ENCODE measurements at regions not wholly inside any gene's neighbourhood (a gene's known extent, or its start where the extent isn't known, plus 50 kb on each side); places are given as distances from the start of the nearest gene placed in this dataset.
"Not testable (repeated sequence)": the region's sequence is repeated elsewhere in the genome, so short reads cannot be mapped to it uniquely, and the experiment has no call there.

DNA sequence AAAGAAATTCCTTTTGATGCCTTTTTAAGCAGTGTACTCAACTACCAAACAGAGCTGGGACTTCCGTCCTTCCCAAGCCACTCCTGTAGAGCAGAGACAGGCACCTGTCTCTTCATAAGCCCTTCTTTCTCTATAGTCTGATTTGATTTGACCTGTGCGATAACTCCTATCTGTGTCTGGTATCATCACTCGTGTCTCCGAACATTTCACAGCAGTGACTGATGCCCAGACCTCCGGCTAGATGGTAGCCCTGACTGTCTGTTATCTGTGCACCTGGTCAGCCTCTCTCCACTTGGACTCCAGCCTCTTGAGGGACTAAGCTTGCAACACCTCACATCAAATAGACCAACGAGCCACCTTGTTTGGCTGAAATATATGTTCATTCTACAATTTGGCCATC lies 316.2 kb upstream of the ZNF507 start:
- no peak for DNase-seq (ENCODE audit: low read depth, low spot score)

DNA sequence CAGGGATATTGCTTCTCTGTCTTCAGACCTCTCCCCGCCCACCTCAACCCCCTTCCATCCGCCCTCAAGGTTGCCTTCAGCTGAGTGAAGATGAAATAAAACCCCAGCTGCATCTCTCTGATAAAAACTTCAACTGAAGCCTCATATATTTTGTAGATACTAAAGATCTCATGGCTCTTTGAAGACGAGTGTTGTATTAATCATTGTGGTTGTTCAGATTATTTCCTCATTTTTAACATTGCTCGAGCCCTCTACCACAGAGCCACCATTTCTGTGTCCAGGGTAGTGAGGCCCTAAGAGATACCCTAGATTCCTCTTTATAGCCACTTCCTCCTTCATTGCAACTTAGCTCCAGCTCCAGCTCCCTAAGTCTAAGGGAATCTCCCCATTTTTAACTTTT lies 312.8 kb upstream of the ZNF507 start:
- no peak for DNase-seq (ENCODE audit: low read depth, low spot score)

DNA sequence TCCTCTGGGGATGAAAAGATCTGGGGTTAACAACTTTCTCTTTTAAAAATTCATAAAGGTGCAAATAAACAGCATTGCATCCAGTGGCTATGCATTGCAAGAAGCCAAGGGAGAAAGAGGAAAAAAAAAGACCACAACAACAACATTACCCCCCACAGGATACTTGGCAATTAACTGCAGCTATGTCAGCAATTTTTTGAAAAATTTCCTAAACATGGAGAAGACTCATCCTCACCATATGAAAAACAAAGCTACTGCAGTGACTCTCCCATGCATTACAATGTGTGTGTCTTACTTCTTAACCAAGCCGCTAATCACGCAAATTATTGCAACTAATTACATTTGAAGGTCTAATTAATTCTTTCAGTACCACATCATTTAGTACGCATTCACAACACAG lies 309.8 kb upstream of the ZNF507 start:
- no peak for DNase-seq (ENCODE audit: low read depth, low spot score)

DNA sequence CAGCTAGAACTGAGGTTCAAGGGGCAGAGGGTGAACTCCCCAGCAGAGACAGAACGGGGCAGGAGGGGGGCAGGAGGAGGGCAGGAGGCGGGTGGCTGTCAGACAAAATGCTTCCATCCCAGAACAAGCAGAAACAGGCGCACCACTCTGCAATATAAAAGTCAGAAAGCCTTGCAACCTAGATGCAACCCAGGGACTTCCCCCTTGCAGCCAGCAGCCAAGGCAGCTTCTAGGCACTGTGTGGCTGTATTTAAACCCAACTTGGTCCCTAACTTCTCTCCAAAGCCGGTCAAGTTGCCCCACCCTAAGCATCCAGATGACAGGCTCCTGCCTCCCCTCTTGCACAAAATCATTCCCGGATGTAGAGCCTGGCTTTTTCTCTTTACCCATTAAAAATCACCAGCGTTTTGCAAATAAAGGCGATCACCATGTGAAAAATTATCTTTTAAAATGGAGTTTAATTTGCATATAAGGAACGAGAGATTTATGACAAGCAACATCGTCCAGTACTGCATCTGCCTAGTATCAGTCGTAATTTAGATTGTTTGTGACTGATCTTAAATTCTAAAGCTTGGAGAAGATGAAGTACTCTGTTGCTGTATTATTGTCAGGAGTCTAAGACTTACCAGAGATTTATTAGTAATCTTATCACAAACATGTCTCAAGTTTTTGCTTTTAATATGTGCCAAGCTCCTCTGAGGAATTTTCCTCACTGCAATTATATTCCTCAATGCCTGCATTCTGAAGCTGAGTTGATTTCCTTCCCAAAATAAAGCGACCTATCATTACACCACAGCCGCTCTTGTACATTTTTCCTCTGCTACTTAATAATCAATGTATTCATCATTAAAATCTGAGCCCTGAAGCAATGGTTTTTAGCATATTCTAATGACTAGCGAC lies 307.1 kb upstream of the ZNF507 start:
- no peak for DNase-seq (ENCODE audit: low read depth, low spot score)

DNA sequence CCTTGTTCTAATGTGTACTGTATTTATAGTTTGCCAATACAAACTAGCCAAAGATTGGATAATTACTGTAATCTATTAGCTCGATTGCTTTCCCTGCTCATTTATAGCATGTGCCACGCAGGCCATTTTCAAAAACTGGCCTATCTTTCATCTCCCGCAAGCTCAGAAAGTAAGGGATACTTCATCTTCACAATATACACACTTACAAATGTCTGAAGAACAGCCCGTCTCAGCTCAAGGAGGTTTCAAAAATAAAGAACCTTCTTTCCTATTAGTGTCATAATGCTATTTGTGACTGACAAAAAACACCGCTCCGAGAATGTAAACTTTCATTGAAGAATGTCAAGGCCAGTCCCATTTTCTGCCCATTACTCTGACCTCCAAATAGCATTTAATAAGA lies 306.4 kb upstream of the ZNF507 start:
- DNase-seq (ENCODE audit: low read depth, low spot score) = no peak

DNA sequence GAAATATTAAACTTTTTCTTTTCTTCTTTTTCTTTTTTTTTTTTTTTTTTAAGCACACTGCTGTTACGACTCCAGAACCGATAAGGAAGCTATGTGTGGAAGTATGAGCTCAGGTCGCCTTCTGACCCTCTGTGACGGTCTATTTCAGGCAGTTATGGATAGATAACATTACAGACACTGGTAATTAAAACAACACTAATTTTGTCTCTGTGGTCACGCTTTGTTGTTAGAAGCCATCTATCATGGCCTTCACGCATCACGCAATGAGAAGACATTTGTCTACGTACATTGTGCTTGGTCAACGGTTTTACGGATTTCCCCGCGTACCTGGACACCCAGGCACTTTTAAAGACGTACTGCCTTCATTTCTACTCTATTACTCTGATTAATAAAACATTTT lies 306.0 kb upstream of the ZNF507 start:
- DNase-seq (ENCODE audit: low read depth, low spot score) = no peak

DNA sequence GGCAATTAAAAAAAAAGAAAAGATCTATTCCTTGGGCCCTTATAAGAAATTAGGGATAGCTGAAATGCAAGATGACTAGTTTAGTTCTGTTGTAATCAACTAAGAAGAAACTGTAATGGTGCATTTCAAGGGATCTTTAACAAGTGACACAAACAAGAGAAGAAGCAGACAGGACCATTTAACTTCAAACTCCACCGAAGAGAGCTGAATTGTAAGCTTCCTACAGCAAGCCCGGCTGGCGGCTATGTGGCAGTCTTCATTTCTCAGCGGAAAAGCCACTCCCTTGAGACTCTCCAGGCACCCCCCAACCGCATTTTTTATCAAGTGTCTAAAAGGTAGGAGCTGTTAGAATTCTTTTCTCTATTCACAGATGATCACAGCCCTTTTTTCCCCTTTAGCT lies 305.2 kb upstream of the ZNF507 start:
- DNase-seq (ENCODE audit: low read depth, low spot score) = no peak

DNA sequence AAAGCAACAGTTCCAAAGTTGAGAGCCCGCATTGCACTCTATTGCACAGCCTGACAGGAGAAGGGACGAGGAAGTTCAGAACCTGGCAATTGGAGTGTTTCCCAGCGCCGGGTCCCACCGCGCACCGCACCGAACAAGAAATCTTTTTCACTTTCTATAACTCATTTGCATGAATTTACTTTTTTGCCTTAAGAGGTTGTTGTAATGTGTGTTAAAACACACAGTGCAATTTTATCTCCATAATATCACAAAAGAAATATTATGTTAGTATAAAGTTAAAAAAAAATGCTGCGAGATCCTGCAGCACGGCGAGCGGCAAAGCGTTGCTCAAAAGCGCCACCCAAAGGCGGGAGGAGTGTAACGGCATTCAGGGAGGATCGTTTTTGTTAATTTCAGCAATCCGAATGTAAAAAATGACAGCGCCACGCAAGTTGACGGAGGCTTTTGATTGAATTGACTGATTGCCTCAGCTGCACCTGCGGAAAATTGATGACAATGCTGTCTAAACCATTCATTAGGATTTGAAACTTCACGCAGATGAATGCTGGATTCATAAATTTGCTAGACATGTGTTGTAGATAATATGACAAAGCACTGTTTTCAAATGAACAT lies 303.6 kb upstream of the ZNF507 start:
- no peak for DNase-seq (ENCODE audit: low read depth, low spot score)

DNA sequence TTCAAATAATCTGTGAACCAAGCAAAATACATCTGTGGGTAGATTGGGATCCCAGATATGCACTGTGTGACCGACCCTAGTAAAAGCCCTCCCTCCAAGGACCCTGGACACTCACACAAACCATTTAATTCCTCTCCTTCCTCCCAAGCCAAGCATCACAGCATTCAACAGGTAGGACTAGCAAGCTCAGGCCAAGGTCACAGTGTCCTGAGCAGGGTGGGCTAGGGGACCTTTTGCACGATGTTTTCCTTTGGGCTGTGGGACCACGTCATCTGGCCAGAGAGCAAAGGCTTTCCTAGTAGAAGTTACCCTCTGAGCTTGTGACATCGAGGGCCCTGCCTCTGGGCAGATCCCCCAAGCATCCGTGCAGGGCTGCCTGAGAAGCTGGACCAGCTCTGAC lies 297.6 kb upstream of the ZNF507 start:
- DNase-seq (ENCODE audit: low read depth, low spot score) = no peak

DNA sequence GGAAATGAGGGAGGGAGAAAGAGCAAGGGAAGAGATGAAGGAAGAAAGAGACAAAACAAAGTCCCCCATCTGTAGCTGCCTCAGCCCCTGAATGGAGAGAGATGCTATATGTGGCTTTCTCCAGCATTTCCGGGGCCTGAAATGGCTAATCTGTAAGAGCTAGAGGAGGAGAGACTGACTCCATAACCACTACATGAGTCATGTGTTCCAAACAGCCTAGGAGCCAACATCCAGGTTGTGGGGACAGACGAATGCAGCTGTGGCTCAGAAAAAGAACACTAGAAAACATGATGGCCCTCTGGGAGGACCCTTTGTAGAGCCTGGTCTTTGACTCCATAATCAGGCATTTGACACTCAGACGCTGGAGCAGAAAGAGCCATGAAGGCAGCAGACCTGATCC lies 292.0 kb upstream of the ZNF507 start:
- DNase-seq (ENCODE audit: low read depth, low spot score) = no peak

DNA sequence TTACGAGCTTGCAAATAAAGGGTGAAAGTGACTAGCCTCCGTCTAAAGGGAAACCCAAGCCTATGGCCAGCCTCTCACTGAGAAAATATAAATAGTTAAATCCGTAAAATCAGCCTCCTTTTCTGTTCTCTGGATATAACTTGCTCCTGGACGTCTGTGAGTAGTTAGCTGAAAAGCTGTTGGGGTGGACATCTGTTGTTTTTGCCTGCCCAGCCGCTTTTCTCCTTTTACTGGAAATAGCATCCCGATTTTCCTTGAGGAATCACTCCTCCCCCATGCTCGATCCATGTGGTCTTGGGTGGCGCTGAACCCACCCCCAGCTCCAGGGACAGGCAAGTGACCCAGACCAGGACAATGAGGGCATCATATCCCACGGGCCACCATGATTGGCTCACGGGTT lies 291.5 kb upstream of the ZNF507 start:
- no peak for DNase-seq (ENCODE audit: low read depth, low spot score)

DNA sequence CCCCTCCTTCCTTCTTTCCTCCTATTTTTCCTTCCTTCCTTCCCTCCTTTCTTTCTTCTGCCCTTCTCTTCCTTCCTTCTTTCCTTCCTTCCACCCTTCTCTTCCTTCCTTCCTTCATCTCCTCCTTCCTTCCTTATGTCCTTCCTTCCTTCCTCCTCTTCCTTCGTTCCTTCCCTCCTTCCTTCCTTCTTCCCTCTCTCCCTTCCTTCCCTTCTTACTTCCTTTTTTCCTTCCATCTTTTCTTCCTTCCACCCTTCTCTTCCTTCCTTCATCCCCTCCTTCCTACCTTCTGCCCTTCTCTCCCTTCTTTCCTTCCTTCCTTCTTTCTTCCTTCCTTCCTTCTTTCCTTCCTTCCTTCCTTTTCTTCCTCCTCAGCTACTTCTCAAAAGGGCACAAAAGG lies 287.3 kb upstream of the ZNF507 start:
- no peak for DNase-seq (ENCODE audit: low read depth, low spot score)

DNA sequence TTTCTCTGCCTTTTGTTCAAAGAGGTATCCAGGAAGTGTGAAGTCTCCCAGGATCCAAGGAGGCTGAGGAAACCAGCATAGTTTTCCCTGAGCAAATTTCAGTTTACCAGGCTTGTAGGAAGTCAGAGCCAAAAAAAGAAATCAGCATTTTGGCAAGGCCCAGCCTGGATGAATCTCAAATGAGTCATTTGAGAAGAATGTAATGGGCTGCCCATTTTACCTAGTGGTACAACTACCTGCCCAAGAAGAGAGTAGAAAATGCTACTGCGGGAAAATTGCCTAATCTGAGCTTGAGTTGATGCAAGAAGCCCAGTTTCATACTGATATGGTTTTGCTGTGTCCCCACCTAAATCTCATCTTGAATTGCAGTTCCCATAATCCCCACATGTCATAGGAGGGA lies 284.1 kb upstream of the ZNF507 start:
- no peak for DNase-seq (ENCODE audit: low read depth, low spot score)

DNA sequence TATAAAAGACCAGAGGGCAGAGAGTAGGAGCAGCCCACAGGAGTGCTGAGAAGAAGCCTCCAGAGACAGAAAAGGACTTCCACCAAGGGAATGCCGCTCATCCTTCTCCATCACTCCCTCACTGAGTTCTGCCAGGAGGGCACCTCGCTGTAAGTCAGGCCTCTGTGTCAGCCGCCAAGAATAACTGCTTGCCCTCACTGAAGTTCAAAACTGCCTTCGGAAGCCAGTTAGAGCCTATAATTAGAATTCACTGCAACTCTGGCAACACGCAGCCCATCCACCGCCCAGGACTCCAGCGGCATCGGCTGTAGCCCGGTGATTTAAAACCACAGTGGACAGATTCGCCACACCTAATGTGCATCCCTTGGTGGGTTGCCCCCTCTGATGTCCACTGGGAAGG lies 281.8 kb upstream of the ZNF507 start:
- DNase-seq (ENCODE audit: low read depth, low spot score) = no peak

DNA sequence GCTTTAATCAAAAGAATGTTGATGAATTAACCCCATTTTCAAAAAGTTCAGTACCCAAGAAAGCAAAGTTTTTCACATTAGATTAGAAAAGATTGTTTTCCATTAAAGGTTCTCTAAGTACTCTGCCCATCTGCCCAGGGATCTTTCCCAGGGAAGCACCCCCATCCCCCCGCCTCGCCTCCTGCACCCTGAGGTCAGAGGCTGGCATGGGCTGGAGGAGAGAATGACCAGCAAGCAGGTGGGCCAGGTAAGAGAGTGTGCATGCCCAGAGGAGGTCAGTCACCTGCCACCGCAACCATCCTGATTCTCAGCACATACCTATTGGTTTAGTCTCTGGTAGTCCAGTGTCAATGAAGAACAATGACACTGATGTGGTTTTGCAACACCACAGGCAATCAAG lies 279.4 kb upstream of the ZNF507 start:
- no peak for DNase-seq (ENCODE audit: low read depth, low spot score)

DNA sequence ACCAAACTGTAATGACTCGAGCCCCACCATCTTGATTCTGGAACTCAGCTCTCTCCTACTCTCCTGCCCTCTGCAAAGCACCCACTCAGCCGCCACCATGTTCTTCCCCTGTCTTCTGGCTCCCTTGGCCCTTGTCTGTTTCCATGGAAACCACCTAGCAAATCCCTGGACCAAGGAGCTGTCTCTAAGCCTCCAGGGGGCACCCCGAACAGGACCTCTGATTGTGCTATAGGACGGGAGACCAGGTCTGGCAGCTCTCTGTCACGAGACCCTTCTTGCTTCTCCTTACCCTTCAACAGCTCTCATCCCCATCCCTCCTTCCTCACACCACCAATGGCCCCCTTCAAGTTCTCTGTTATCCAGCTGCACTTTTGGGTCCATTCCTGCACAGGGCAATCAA lies 277.7 kb upstream of the ZNF507 start:
- DNase-seq (ENCODE audit: low read depth, low spot score) = no peak

DNA sequence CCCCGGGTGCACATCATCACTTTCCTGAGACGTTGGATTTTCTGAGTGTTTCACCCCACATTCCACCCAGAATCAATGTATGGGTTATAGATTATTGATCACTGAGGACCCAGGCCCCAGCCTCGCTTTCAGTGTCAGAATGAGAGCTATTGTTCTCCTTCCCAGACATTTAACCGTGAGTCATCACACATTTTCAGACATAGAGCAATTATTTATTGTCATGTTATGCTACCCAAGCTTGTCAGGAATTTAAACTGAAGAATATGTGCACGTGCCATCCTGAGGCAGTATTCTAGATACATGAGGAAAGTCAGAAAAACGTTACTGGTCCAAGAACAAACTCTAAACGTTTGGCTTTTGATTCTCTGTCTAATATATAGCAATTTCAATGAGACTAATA lies 276.6 kb upstream of the ZNF507 start:
- DNase-seq (ENCODE audit: low read depth, low spot score) = no peak

DNA sequence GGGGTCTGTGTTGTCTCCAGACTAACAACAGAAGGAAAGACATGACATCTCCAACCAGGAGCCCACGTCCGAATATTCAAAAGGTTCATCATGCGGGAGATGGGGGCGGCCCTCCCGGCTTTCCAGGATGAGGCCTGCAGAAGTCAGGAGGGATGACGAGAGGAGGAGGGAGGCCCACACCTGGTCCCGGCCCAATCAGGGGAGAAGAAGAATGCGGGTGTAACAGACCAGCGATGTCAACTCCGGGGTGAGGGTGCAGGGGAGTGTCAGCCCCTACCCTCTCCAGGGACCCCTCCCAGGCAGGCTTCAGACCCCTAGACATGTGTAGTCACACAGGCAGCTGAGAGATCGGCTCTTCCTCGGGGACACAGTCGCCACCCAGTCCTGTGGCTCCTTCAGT lies 275.3 kb upstream of the ZNF507 start:
- DNase-seq (ENCODE audit: low read depth, low spot score) = no peak

DNA sequence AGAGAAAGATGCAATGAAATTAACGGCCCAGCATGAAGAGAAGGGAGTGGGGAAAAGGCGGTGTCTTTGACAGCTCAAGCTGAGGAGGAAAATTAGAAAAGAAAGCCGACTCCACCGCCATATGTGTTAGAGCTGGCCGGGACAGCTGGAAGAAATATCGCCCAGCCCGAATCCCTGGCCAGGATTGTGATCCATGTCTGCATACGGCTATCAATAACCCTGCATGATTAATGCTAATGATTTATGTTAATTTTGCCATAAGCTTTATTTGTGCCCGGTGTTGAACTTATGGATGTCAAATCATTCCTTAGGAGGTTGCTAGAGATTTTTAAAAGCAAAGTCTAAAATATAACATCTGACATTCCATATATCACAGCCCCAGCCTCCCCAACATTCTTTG lies 263.4 kb upstream of the ZNF507 start:
- no peak for DNase-seq (ENCODE audit: low read depth, low spot score)

DNA sequence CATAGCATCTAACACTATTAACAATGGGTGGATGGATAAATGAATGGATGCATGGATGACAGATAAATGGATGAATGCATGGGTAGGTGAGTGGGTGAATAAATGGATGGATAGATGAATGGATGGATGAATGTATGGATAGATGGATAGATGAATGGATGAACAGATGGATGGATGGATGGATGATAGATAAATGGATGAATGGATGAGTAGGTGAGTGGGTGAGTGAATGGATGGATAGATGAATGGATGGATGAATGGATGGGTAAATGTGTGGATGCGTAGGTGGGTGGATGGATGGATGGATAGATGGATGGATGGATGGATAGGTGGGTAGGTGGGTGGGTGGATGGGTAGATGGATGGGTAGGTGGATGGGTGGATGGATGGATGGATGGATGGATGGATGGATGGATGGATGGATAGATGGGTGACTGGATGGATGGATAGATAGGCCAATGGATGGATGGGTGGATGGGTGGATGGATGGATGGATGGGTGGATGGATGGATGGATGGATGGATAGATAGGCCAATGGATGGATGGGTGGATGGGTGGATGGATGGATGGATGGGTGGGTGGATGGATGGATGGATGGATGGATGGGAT lies 260.6 kb upstream of the ZNF507 start:
- not testable (repeated sequence) for DNase-seq (ENCODE audit: low read depth, low spot score)

DNA sequence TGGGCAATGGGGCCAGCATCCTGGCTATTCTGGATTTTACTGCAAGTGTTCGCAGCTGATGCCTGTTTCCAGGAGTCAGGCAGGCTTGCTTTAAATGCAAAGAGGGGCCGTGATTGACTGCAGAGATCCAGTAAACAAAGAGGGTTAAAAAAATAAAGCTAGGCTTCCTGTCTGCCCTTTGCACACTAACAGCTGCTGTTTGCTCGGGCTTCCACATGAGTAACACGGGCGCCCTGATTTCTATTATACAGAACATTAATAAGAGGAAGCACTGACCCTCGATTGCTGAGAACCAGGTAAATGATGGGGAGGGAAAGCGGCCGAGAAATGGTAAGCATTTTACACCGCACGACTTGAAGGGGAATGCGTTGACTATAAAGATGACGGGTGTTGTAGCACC lies 254.2 kb upstream of the ZNF507 start:
- no peak for DNase-seq (ENCODE audit: low read depth, low spot score)

DNA sequence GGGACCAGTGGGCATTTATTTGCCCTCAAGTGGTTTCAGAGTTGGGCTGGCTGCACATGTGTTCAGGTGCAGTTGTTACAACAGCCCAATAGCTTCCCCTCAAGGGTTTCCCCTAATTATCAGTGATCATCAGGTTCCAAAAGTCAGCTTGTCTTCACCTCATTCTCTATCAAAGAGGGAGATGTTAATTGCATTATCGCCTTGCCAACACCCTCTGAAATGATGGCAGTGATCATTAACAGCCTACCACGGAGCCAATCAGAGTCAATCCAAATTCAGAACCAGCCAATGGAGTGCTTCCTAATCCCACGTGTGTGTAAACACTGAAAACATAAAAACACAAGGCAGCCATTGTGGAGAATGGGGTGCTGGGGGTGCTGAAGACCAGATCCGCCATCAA lies 248.4 kb upstream of the ZNF507 start:
- DNase-seq (ENCODE audit: low read depth, low spot score) = no peak

DNA sequence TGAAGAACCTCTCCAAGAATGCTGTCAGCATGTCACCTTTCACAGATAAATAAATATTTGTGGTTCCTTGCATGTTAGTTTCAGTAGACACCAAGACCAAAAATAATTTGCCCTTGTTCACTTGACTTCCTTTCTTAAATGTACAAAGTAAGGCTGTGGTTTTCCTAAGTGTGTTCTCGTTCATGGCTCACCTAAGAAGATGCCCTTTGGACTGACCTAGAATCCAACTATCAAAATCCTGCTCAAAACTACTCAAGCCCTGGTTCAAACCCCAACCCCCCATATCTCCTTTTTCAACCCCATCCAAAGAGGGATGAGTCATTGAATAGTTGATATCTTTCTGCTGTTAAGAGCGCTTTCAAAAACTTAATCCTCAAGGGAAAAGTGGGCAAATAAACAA lies 247.8 kb upstream of the ZNF507 start:
- DNase-seq (ENCODE audit: low read depth, low spot score) = no peak

All from activated CD4-positive, CD25-positive, alpha-beta regulatory T cell treated with anti-CD3 and anti-CD28 coated beads, Interleukin-2, amount 50 U/mL, for 16 hours (primary cell).